ENCODE measurements at regions not wholly inside any gene's neighbourhood (a gene's known extent, or its start where the extent isn't known, plus 50 kb on each side); places are given as distances from the start of the nearest gene placed in this dataset.

DNA sequence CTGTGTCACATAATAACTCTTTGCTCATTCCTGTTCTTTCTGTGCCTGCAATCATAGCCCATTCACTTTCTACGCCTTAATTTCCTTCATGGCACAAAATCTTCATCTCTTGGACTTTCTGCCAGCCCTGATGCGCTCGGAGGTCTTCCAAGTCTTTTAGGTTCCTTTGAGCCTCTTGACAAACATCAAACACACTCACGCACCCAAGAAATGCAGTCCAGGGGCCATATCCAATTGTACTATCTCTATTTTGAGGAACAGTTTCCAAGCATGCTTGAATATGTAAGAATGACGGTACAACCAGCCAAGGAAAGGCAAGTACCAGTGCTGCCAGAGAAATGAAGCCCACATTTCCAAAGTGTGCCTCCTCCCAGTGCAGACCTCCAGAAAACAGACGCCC lies 234.1 kb downstream of the MEX3B start:
- Mint-ChIP-seq H3K36me3 (ENCODE audit: low read depth) (peaks cover 4% of the 10 kb centered on the region), H3K27ac (no peak overlapping the region), H3K4me1 (peaks cover 22% of the 10 kb centered on the region), H3K27me3 (ENCODE audit: insufficient read depth) (no peaks in the 10 kb centered on the region), H3K4me3 (no peak overlapping the region), H3K9me3 (no peaks in the 10 kb centered on the region)
- 95 to 96% methylated on average over 5 to 6 of the region's 6 CpGs for WGBS, 2 experiments (ENCODE audit: insufficient coverage in 1 of 2, insufficient read length in 1 of 2)
- Histone ChIP-seq H3K4me3 (ENCODE audit: low read length) (no peak overlapping the region), H3K9me3 (ENCODE audit: control insufficient read depth, low read length) (no peaks in the 10 kb centered on the region), H3K4me1 (ENCODE audit: control insufficient read depth, insufficient read depth, low read length) (peaks cover 14% of the 10 kb centered on the region), H3K27ac (ENCODE audit: low read depth, low read length) (no peak overlapping the region), H3K27me3 (ENCODE audit: control insufficient read depth, insufficient read depth, low read length, poor library complexity, severe bottlenecking) (no peaks in the 10 kb centered on the region), H3K36me3 (ENCODE audit: control insufficient read depth, insufficient read depth, low read length) (no peaks in the 10 kb centered on the region), H3K9ac (ENCODE audit: extremely low read depth, low read length, poor library complexity, severe bottlenecking) (no peak overlapping the region)
- TF ChIP-seq, protein P1, sequence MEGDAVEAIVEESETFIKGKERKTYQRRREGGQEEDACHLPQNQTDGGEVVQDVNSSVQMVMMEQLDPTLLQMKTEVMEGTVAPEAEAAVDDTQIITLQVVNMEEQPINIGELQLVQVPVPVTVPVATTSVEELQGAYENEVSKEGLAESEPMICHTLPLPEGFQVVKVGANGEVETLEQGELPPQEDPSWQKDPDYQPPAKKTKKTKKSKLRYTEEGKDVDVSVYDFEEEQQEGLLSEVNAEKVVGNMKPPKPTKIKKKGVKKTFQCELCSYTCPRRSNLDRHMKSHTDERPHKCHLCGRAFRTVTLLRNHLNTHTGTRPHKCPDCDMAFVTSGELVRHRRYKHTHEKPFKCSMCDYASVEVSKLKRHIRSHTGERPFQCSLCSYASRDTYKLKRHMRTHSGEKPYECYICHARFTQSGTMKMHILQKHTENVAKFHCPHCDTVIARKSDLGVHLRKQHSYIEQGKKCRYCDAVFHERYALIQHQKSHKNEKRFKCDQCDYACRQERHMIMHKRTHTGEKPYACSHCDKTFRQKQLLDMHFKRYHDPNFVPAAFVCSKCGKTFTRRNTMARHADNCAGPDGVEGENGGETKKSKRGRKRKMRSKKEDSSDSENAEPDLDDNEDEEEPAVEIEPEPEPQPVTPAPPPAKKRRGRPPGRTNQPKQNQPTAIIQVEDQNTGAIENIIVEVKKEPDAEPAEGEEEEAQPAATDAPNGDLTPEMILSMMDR (conservative IDR thresholded peaks at IDR 0.05), result no peak
- no peak for DNase-seq

DNA sequence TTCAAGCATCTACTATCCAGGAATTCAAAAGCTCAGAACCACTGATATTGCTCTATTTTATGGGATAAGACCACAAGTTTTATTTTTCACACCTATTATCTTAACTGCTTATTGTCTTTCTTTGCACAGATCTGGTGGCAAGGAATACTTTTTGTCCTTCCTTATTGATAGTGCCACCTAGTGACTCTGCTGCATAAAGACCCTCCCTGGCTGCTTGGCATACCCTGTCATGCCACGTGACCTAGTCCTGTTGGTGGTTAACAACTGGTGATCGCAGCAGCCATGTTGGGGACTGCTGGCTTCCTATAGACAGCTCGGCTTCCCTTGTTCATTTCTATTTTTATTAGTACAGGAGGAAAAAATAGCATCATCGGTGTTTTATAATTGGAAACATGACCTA lies 236.3 kb downstream of the MEX3B start:
- H3K27ac Mint-ChIP-seq, result peak overlapping the region; percentile 27
- WGBS, 2 experiments (ENCODE audit: insufficient coverage in 1 of 2, insufficient read length in 1 of 2), result 94 to 100% methylated on average over 3 of the region's 4 CpGs
- DNase-seq, result peak; percentile 70
- H3K27me3 ChIP-seq (ENCODE audit: control insufficient read depth, insufficient read depth, low read length, poor library complexity, severe bottlenecking), result no peaks in the 10 kb centered on the region
- H3K9ac ChIP-seq (ENCODE audit: extremely low read depth, low read length, poor library complexity, severe bottlenecking), result no peak overlapping the region
- H3K27ac ChIP-seq (ENCODE audit: low read depth, low read length), result no peak overlapping the region
- H3K9me3 ChIP-seq (ENCODE audit: control insufficient read depth, low read length), result no peaks in the 10 kb centered on the region
- no peaks in the 10 kb centered on the region for H3K27me3 Mint-ChIP-seq (ENCODE audit: insufficient read depth)
- H3K4me1 Mint-ChIP-seq, result peaks cover 22% of the 10 kb centered on the region
- TF ChIP-seq, protein P1 (conservative IDR thresholded peaks at IDR 0.05), result peak; percentile 70
- H3K4me3 ChIP-seq (ENCODE audit: low read length), result no peak overlapping the region
- H3K4me3 Mint-ChIP-seq, result no peak overlapping the region
- H3K9me3 Mint-ChIP-seq, result no peaks in the 10 kb centered on the region
- H3K36me3 Mint-ChIP-seq (ENCODE audit: low read depth), result peaks cover 4% of the 10 kb centered on the region
- peaks cover 14% of the 10 kb centered on the region for H3K4me1 ChIP-seq (ENCODE audit: control insufficient read depth, insufficient read depth, low read length)
- H3K36me3 ChIP-seq (ENCODE audit: control insufficient read depth, insufficient read depth, low read length), result no peaks in the 10 kb centered on the region

GRCh38 chr15:81807806-81808205 lies 238.0 kb downstream of the MEX3B start:
- Mint-ChIP-seq H3K4me3 (no peak overlapping the region), H3K36me3 (ENCODE audit: low read depth) (peaks cover 8% of the 10 kb centered on the region), H3K9me3 (peaks cover 3% of the 10 kb centered on the region), H3K4me1 (peaks cover 22% of the 10 kb centered on the region), H3K27ac (no peak overlapping the region), H3K27me3 (ENCODE audit: insufficient read depth) (no peaks in the 10 kb centered on the region)
- Histone ChIP-seq H3K36me3 (ENCODE audit: control insufficient read depth, insufficient read depth, low read length) (no peaks in the 10 kb centered on the region), H3K9ac (ENCODE audit: extremely low read depth, low read length, poor library complexity, severe bottlenecking) (no peak overlapping the region), H3K27ac (ENCODE audit: low read depth, low read length) (no peak overlapping the region), H3K4me1 (ENCODE audit: control insufficient read depth, insufficient read depth, low read length) (peaks cover 14% of the 10 kb centered on the region), H3K27me3 (ENCODE audit: control insufficient read depth, insufficient read depth, low read length, poor library complexity, severe bottlenecking) (no peaks in the 10 kb centered on the region), H3K9me3 (ENCODE audit: control insufficient read depth, low read length) (peaks cover 6% of the 10 kb centered on the region), H3K4me3 (ENCODE audit: low read length) (peak overlapping the region; percentile 24)
- no peak for DNase-seq
- TF ChIP-seq, protein P1 (conservative IDR thresholded peaks at IDR 0.05), result no peak
- WGBS, 2 experiments (ENCODE audit: insufficient coverage in 1 of 2, insufficient read length in 1 of 2), result 87 to 100% methylated on average over 1 to 3 of the region's 3 CpGs

All from endodermal cell (in vitro differentiated cells).